ENCODE measurements at regions not wholly inside any gene's neighbourhood (a gene's known extent, or its start where the extent isn't known, plus 50 kb on each side); places are given as distances from the start of the nearest gene placed in this dataset.
"Not testable (repeated sequence)": the region's sequence is repeated elsewhere in the genome, so short reads cannot be mapped to it uniquely, and the experiment has no call there.

GRCh38 chr1:14347776-14348175 lies 250.7 kb upstream of the KAZN start:
- H2AFZ ChIP-seq = no peak overlapping the region
- H3K4me3 ChIP-seq = no peak overlapping the region
- H3K27me3 ChIP-seq = no peaks in the 10 kb centered on the region
- no peak overlapping the region for H3K4me2 ChIP-seq
- H3K9me3 ChIP-seq (ENCODE audit: low read depth) = no peaks in the 10 kb centered on the region
- H3K27ac ChIP-seq = no peak overlapping the region
- no peaks in the 10 kb centered on the region for H3K36me3 ChIP-seq (replicated peaks; ENCODE audit: insufficient read depth, low read depth)
- H4K20me1 ChIP-seq (ENCODE audit: insufficient read depth, poor library complexity, severe bottlenecking) = no peaks in the 10 kb centered on the region
- no peaks in the 10 kb centered on the region for H3K4me1 ChIP-seq (ENCODE audit: insufficient read depth)
- H3K79me2 ChIP-seq = no peaks in the 10 kb centered on the region
- no peak for DNase-seq (ENCODE audit: low spot score)
- no peak for TF ChIP-seq EZH2phosphoT487 (IDR thresholded peaks at IDR 0.05; ENCODE audit: low read depth, severe bottlenecking, unreplicated experiment)
- no peak for TF ChIP-seq CTCF (IDR thresholded peaks at IDR 0.05; ENCODE audit: poor library complexity)
- no peak for TF ChIP-seq EZH2 (IDR thresholded peaks at IDR 0.05; ENCODE audit: borderline replicate concordance)
- 84% methylated on average over 2 of the region's 3 CpGs for WGBS (ENCODE audit: low lambda C conversion rate, missing lambda C conversion rate)
- H3K9me2 ChIP-seq (replicated peaks; ENCODE audit: insufficient read depth) = no peaks in the 10 kb centered on the region

- no peaks in the 10 kb centered on the region for H3K9me3 ChIP-seq (ENCODE audit: low read depth)
- no peak for TF ChIP-seq EZH2 (IDR thresholded peaks at IDR 0.05; ENCODE audit: borderline replicate concordance)
- no peak for TF ChIP-seq EZH2phosphoT487 (IDR thresholded peaks at IDR 0.05; ENCODE audit: low read depth, severe bottlenecking, unreplicated experiment)
- TF ChIP-seq CTCF (IDR thresholded peaks at IDR 0.05; ENCODE audit: poor library complexity) = no peak
- H3K9me2 ChIP-seq (replicated peaks; ENCODE audit: insufficient read depth) = no peaks in the 10 kb centered on the region
- DNase-seq (ENCODE audit: low spot score) = no peak
- H4K20me1 ChIP-seq (ENCODE audit: insufficient read depth, poor library complexity, severe bottlenecking) = no peaks in the 10 kb centered on the region
- H3K36me3 ChIP-seq (replicated peaks; ENCODE audit: insufficient read depth, low read depth) = no peaks in the 10 kb centered on the region
- no peaks in the 10 kb centered on the region for H3K27me3 ChIP-seq
- no peak overlapping the region for H3K4me3 ChIP-seq
- no peak overlapping the region for H2AFZ ChIP-seq
- no peaks in the 10 kb centered on the region for H3K4me1 ChIP-seq (ENCODE audit: insufficient read depth)
- WGBS (ENCODE audit: low lambda C conversion rate, missing lambda C conversion rate) = 74% methylated on average over 2 of the region's 2 CpGs
- no peak overlapping the region for H3K4me2 ChIP-seq
- H3K79me2 ChIP-seq = no peaks in the 10 kb centered on the region
- no peak overlapping the region for H3K27ac ChIP-seq
Measured at GRCh38 chr1:14350197-14350596, 248.3 kb upstream of the KAZN start.

GRCh38 chr1:14352897-14353296 lies 245.6 kb upstream of the KAZN start:
- Histone ChIP-seq H3K27ac (no peak overlapping the region), H2AFZ (no peak overlapping the region), H3K9me2 (replicated peaks; ENCODE audit: insufficient read depth) (no peaks in the 10 kb centered on the region), H3K79me2 (no peaks in the 10 kb centered on the region), H3K4me1 (ENCODE audit: insufficient read depth) (no peaks in the 10 kb centered on the region), H3K4me3 (no peak overlapping the region), H3K4me2 (no peak overlapping the region), H3K36me3 (replicated peaks; ENCODE audit: insufficient read depth, low read depth) (no peaks in the 10 kb centered on the region), H3K27me3 (no peaks in the 10 kb centered on the region), H4K20me1 (ENCODE audit: insufficient read depth, poor library complexity, severe bottlenecking) (no peaks in the 10 kb centered on the region), H3K9me3 (ENCODE audit: low read depth) (no peaks in the 10 kb centered on the region)
- 90% methylated on average over 6 of the region's 6 CpGs for WGBS (ENCODE audit: low lambda C conversion rate, missing lambda C conversion rate)
- no peak for DNase-seq (ENCODE audit: low spot score)
- TF ChIP-seq EZH2 (IDR thresholded peaks at IDR 0.05; ENCODE audit: borderline replicate concordance) = no peak
- TF ChIP-seq CTCF (IDR thresholded peaks at IDR 0.05; ENCODE audit: poor library complexity) = no peak
- no peak for TF ChIP-seq EZH2phosphoT487 (IDR thresholded peaks at IDR 0.05; ENCODE audit: low read depth, severe bottlenecking, unreplicated experiment)

GRCh38 chr1:14361005-14361404 lies 237.5 kb upstream of the KAZN start:
- not testable (repeated sequence) for H3K9me3 ChIP-seq (ENCODE audit: low read depth); H3K4me1 ChIP-seq (ENCODE audit: insufficient read depth); H3K27me3 ChIP-seq; H3K4me2 ChIP-seq; DNase-seq (ENCODE audit: low spot score); H4K20me1 ChIP-seq (ENCODE audit: insufficient read depth, poor library complexity, severe bottlenecking); H3K79me2 ChIP-seq; H3K36me3 ChIP-seq (replicated peaks; ENCODE audit: insufficient read depth, low read depth); H3K4me3 ChIP-seq; H3K9me2 ChIP-seq (replicated peaks; ENCODE audit: insufficient read depth); H2AFZ ChIP-seq; H3K27ac ChIP-seq
- WGBS (ENCODE audit: low lambda C conversion rate, missing lambda C conversion rate) = 39% methylated on average over 6 of the region's 6 CpGs

Data from hepatocyte (in vitro differentiated cells).